ENCODE measurements at regions not wholly inside any gene's neighbourhood (a gene's known extent, or its start where the extent isn't known, plus 50 kb on each side); places are given as distances from the start of the nearest gene placed in this dataset.
"Not testable (repeated sequence)": the region's sequence is repeated elsewhere in the genome, so short reads cannot be mapped to it uniquely, and the experiment has no call there.

- H3K4me1 ChIP-seq (ENCODE audit: control insufficient read depth, insufficient read depth, low read length); H3K27ac ChIP-seq (ENCODE audit: low read length); H3K36me3 Mint-ChIP-seq; H3K27ac Mint-ChIP-seq; intact Hi-C loops (cut with micrococcal nuclease); H3K4me1 Mint-ChIP-seq; DNase-seq; H3K4me3 Mint-ChIP-seq; ATAC-seq; H3K27me3 ChIP-seq (ENCODE audit: control insufficient read depth, insufficient read depth, low read length); H3K9me3 ChIP-seq (ENCODE audit: control insufficient read depth, insufficient read depth, low read length); H3K36me3 ChIP-seq (ENCODE audit: control insufficient read depth, insufficient read depth, low read length); H3K4me3 ChIP-seq (ENCODE audit: low read length); H3K9me3 Mint-ChIP-seq: not testable (repeated sequence)
- H3K27me3 Mint-ChIP-seq (ENCODE audit: low read depth in 2 of 2) = peaks cover 0 to 19% of the 10 kb centered on the region in 2 donors
- WGBS (ENCODE audit: insufficient coverage) = no CpG with 5 or more reads among the region's 1 CpG
Observed at GRCh38 chr10:117856426-117856825, 190.3 kb downstream of the RAB11FIP2 start.

DNA sequence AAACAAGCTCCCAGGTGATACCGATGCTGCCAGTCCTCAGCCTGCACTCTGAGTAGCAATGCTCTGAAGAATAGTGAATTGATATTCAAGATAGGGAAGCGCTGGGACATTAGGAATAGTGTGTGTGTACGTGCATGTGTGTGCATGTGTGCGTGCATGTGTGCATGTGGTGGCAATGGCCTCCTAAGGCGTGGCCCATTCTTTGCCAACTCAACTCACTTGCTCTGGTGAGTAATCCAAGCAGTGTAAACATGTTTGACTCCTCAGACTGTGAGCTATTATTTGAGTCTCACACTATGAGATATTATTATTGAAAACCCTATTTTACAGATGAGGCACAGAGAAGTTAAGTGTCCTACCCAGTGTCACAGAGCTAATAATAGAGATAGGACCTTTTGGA lies 186.6 kb downstream of the RAB11FIP2 start:
- H3K27ac ChIP-seq (ENCODE audit: low read length) = no peak overlapping the region
- Mint-ChIP-seq H3K27me3 (ENCODE audit: low read depth in 2 of 2) (peaks cover 0 to 22% of the 10 kb centered on the region in 2 donors), H3K9me3 (no peaks in the 10 kb centered on the region), H3K4me1 (no peaks in the 10 kb centered on the region), H3K4me3 (no peak overlapping the region), H3K36me3 (no peaks in the 10 kb centered on the region), H3K27ac (no peak overlapping the region)
- no peaks in the 10 kb centered on the region for H3K9me3 ChIP-seq (ENCODE audit: control insufficient read depth, insufficient read depth, low read length)
- no peaks in the 10 kb centered on the region for H3K36me3 ChIP-seq (ENCODE audit: control insufficient read depth, insufficient read depth, low read length)
- DNase-seq = no peak
- TF ChIP-seq CTCF (IDR thresholded peaks at IDR 0.05) = no peak
- WGBS (ENCODE audit: insufficient coverage) = 94% methylated on average over 5 of the region's 5 CpGs
- H3K27me3 ChIP-seq (ENCODE audit: control insufficient read depth, insufficient read depth, low read length) = no peaks in the 10 kb centered on the region
- intact Hi-C loops (cut with micrococcal nuclease) = no loop called here
- H3K4me3 ChIP-seq (ENCODE audit: low read length) = no peak overlapping the region
- peak in 1 of 3 donors; percentile 21 for ATAC-seq
- no peaks in the 10 kb centered on the region for H3K4me1 ChIP-seq (ENCODE audit: control insufficient read depth, insufficient read depth, low read length)

DNA sequence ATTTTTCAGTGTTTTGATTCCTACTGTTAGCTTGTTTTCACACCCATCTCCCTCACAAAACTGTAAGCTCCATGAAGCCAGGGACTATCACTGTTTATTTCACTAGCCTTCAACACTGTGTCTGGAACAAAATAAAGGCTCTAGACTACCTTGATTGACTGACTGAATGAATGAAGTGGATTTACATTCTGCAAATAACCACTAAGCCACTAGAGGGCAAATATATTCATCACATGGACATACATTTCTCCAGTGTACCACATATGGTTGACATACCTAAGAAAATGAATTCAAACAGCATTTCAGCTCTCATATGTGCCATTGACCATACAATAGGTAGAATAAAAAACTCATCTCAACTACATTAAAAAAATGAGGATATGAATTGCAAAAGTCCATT lies 185.9 kb downstream of the RAB11FIP2 start:
- Mint-ChIP-seq H3K36me3 (no peaks in the 10 kb centered on the region), H3K4me3 (no peak overlapping the region), H3K27ac (no peak overlapping the region), H3K27me3 (ENCODE audit: low read depth in 2 of 2) (peaks cover 1 to 19% of the 10 kb centered on the region in 2 donors), H3K9me3 (no peaks in the 10 kb centered on the region), H3K4me1 (no peaks in the 10 kb centered on the region)
- TF ChIP-seq CTCF (IDR thresholded peaks at IDR 0.05) = no peak
- no peaks in the 10 kb centered on the region for H3K9me3 ChIP-seq (ENCODE audit: control insufficient read depth, insufficient read depth, low read length)
- no peak for ATAC-seq
- H3K4me1 ChIP-seq (ENCODE audit: control insufficient read depth, insufficient read depth, low read length) = no peaks in the 10 kb centered on the region
- no peak for DNase-seq
- H3K36me3 ChIP-seq (ENCODE audit: control insufficient read depth, insufficient read depth, low read length) = no peaks in the 10 kb centered on the region
- no peak overlapping the region for H3K27ac ChIP-seq (ENCODE audit: low read length)
- intact Hi-C loops (cut with micrococcal nuclease) = no loop called here
- H3K4me3 ChIP-seq (ENCODE audit: low read length) = no peak overlapping the region
- H3K27me3 ChIP-seq (ENCODE audit: control insufficient read depth, insufficient read depth, low read length) = no peaks in the 10 kb centered on the region

- no peaks in the 10 kb centered on the region for H3K27me3 ChIP-seq (ENCODE audit: control insufficient read depth, insufficient read depth, low read length)
- Mint-ChIP-seq H3K27me3 (ENCODE audit: low read depth in 2 of 2) (peaks cover 6 to 19% of the 10 kb centered on the region in 2 donors), H3K36me3 (no peaks in the 10 kb centered on the region), H3K9me3 (no peaks in the 10 kb centered on the region), H3K4me3 (no peak overlapping the region), H3K4me1 (no peaks in the 10 kb centered on the region), H3K27ac (no peak overlapping the region)
- H3K4me1 ChIP-seq (ENCODE audit: control insufficient read depth, insufficient read depth, low read length) = no peaks in the 10 kb centered on the region
- TF ChIP-seq CTCF (IDR thresholded peaks at IDR 0.05) = no peak
- no peak for DNase-seq
- H3K4me3 ChIP-seq (ENCODE audit: low read length) = no peak overlapping the region
- intact Hi-C loops (cut with micrococcal nuclease) = no loop called here
- no peak for ATAC-seq
- no peaks in the 10 kb centered on the region for H3K9me3 ChIP-seq (ENCODE audit: control insufficient read depth, insufficient read depth, low read length)
- no peaks in the 10 kb centered on the region for H3K36me3 ChIP-seq (ENCODE audit: control insufficient read depth, insufficient read depth, low read length)
- WGBS (ENCODE audit: insufficient coverage) = 94% methylated on average over 4 of the region's 4 CpGs
- H3K27ac ChIP-seq (ENCODE audit: low read length) = no peak overlapping the region
Observed at GRCh38 chr10:117861329-117861728, 185.4 kb downstream of the RAB11FIP2 start.

All from natural killer cell (primary cell).